Endothelial cell (in vitro differentiated cells): ENCODE measurements at regions not wholly inside any gene's neighbourhood (a gene's known extent, or its start where the extent isn't known, plus 50 kb on each side); places are given as distances from the start of the nearest gene placed in this dataset.

Source experiments
- DNase-seq: peaks from one replicate; pipeline ENCODE4 v3.0.0; 2021; ENCODE audit warnings: low spot score
- H3K27ac Mint-ChIP-seq: one replicate; pipeline ENCODE4 v1.8.0; 2021; ENCODE audit warnings: mixed read lengths, inconsistent platforms; ENCODE audit not compliant: unreplicated experiment
- H3K27me3 Mint-ChIP-seq: one replicate; pipeline ENCODE4 v1.8.0; 2021; ENCODE audit warnings: mild to moderate bottlenecking, moderate library complexity, mixed read lengths, inconsistent platforms; ENCODE audit not compliant: unreplicated experiment
- H3K36me3 Mint-ChIP-seq: one replicate; pipeline ENCODE4 v1.8.0; 2021; ENCODE audit warnings: mild to moderate bottlenecking, low read depth, mixed read lengths, inconsistent platforms; ENCODE audit not compliant: unreplicated experiment
- H3K4me1 Mint-ChIP-seq: one replicate; pipeline ENCODE4 v1.8.0; 2021; ENCODE audit warnings: mild to moderate bottlenecking, mixed read lengths, inconsistent platforms; ENCODE audit not compliant: unreplicated experiment
- H3K4me3 Mint-ChIP-seq: one replicate; pipeline ENCODE4 v1.8.0; 2021; ENCODE audit warnings: mild to moderate bottlenecking, mixed read lengths, inconsistent platforms; ENCODE audit not compliant: unreplicated experiment
- H3K9me3 Mint-ChIP-seq: one replicate; pipeline ENCODE4 v1.8.0; 2021; ENCODE audit warnings: mixed read lengths, inconsistent platforms; ENCODE audit not compliant: unreplicated experiment
- CTCF ChIP-seq: fragments of 200-600 bp; sonication (generic); IDR thresholded peaks from one replicate; pipeline ENCODE4 v1.5.0; 2021; ENCODE audit warnings: antibody characterized with exemption; ENCODE audit not compliant: unreplicated experiment

GRCh38 chr12:127363392-127363791 is 903.6 kb upstream of the TMEM132C start:
- H3K27me3 Mint-ChIP-seq: no peaks in the 10 kb centered on the region
- DNase-seq: no peak
- no peaks in the 10 kb centered on the region for H3K4me1 Mint-ChIP-seq
- no peak overlapping the region for H3K4me3 Mint-ChIP-seq
- H3K27ac Mint-ChIP-seq: no peak overlapping the region
- no peak for TF ChIP-seq CTCF
- H3K9me3 Mint-ChIP-seq: peaks cover 19% of the 10 kb centered on the region
- no peaks in the 10 kb centered on the region for H3K36me3 Mint-ChIP-seq

GRCh38 chr12:127373559-127373958 is 893.4 kb upstream of the TMEM132C start:
- peaks cover 8% of the 10 kb centered on the region for H3K36me3 Mint-ChIP-seq
- no peak overlapping the region for H3K27ac Mint-ChIP-seq
- no peak for DNase-seq
- H3K4me3 Mint-ChIP-seq: no peak overlapping the region
- no peak for TF ChIP-seq CTCF
- H3K4me1 Mint-ChIP-seq: no peaks in the 10 kb centered on the region
- H3K9me3 Mint-ChIP-seq: peaks cover 35% of the 10 kb centered on the region
- peaks cover 9% of the 10 kb centered on the region for H3K27me3 Mint-ChIP-seq

- no peak for DNase-seq
- Mint-ChIP-seq H3K27me3 (peaks cover 8% of the 10 kb centered on the region), H3K27ac (no peak overlapping the region), H3K4me3 (no peak overlapping the region), H3K4me1 (no peaks in the 10 kb centered on the region), H3K36me3 (peaks cover 8% of the 10 kb centered on the region), H3K9me3 (peaks cover 35% of the 10 kb centered on the region)
- TF ChIP-seq CTCF: no peak
These were observed 892.5 kb upstream of the TMEM132C start for GRCh38 chr12:127374447-127374846.

- Mint-ChIP-seq H3K9me3 (peaks cover 23% of the 10 kb centered on the region), H3K4me1 (no peaks in the 10 kb centered on the region), H3K4me3 (no peak overlapping the region), H3K36me3 (no peaks in the 10 kb centered on the region), H3K27me3 (no peaks in the 10 kb centered on the region), H3K27ac (no peak overlapping the region)
- peak; percentile 4 for DNase-seq
- peak; percentile 48 for TF ChIP-seq CTCF
These were observed 885.8 kb upstream of the TMEM132C start for GRCh38 chr12:127381043-127381668.

- no peaks in the 10 kb centered on the region for H3K4me1 Mint-ChIP-seq
- H3K36me3 Mint-ChIP-seq: no peaks in the 10 kb centered on the region
- H3K9me3 Mint-ChIP-seq: peaks cover 27% of the 10 kb centered on the region
- no peak for DNase-seq
- H3K27me3 Mint-ChIP-seq: no peaks in the 10 kb centered on the region
- H3K27ac Mint-ChIP-seq: no peak overlapping the region
- TF ChIP-seq CTCF: no peak
- no peak overlapping the region for H3K4me3 Mint-ChIP-seq
These were observed 885.3 kb upstream of the TMEM132C start for GRCh38 chr12:127381681-127382080.
